K562 (cell line): ENCODE measurements at regions not wholly inside any gene's neighbourhood (a gene's known extent, or its start where the extent isn't known, plus 50 kb on each side); places are given as distances from the start of the nearest gene placed in this dataset.

ENCODE experiments used
- ATAC-seq: fragments of 200-7000 bp; cut with Tn5 transposase; 3 replicates; pipeline ENCODE4 v1.9.1; 2020; ENCODE audit warnings: moderate library complexity
- BruUV-seq: library from RNA; stranded (reverse); fragments of 400-500 nt; replicated peaks from 2 replicates; lab custom pipeline; 2021; lab: Mats Ljungman, UMichigan
- CTCF ChIA-PET: fragments of 300-600 bp; formaldehyde crosslinking; extraction: SDS; loops from one replicate; lab custom pipeline; 2021; ENCODE audit warnings: low intra/inter-chr PET ratio; lab: Yijun Ruan, JAX
- POLR2A ChIA-PET: fragments of 300-600, 350-650 bp; sonication (Branson Sonifier 250); formaldehyde crosslinking; extraction: SDS; loops from one replicate; lab custom pipeline; 2021; ENCODE audit warnings: antibody characterized with exemption, inconsistent platforms; lab: Yijun Ruan, JAX
- DNase-seq, 4 experiments: peaks; one replicate each; pipeline versions ENCODE4 v3.0.0 to v3.0.0-alpha.2; 2011 to 2018; ENCODE audit warnings: low spot score in 3 of 4, mixed read lengths in 3 of 4; ENCODE audit errors: extremely low read depth in 1 of 4
- FAIRE-seq: peaks from 2 replicates; lab custom pipeline; 2011; peaks lifted over from hg19 to GRCh38; lab: Jason Lieb, UNC
- H2AFZ ChIP-seq: 2 replicates; pipeline ENCODE4 v1.6.0; 2011; ENCODE audit warnings: low read depth, low read length, control low read depth, inconsistent platforms
- H3K27ac ChIP-seq: fragments of 200-600 bp; 3 replicates; pipeline ENCODE4 v1.8.0; 2011; ENCODE audit warnings: low read depth, mild to moderate bottlenecking, control low read depth, inconsistent platforms, low read length, moderate library complexity, mixed read lengths; ENCODE audit errors: extremely low read depth
- H3K27me3 ChIP-seq, 2 experiments: fragments of 300-600 bp in 1 of 2; 2 replicates in 1 of 2; 3 replicates in 1 of 2; pipeline versions ENCODE4 v1.6.0 to v1.8.0; 2011; ENCODE audit warnings: inconsistent platforms in 2 of 2, low read length in 2 of 2, mild to moderate bottlenecking in 1 of 2, mixed read lengths in 1 of 2, moderate library complexity in 1 of 2; ENCODE audit not compliant: control insufficient read depth in 2 of 2, insufficient read depth in 2 of 2
- H3K36me3 ChIP-seq: fragments of 300-600 bp; 3 replicates; pipeline ENCODE4 v1.8.0; 2011; ENCODE audit warnings: mild to moderate bottlenecking, low read length, inconsistent platforms; ENCODE audit not compliant: control insufficient read depth, insufficient read depth
- H3K4me1 ChIP-seq, 2 experiments: fragments of 200-600 bp in 1 of 2; replicated peaks in 1 of 2; 2 replicates in 1 of 2; 3 replicates in 1 of 2; pipeline versions ENCODE4 v1.5.1 to v1.8.0; 2011; ENCODE audit warnings: inconsistent platforms in 2 of 2, low read length in 2 of 2, mild to moderate bottlenecking in 1 of 2, mixed read lengths in 1 of 2, moderate library complexity in 1 of 2; ENCODE audit not compliant: control insufficient read depth in 2 of 2, insufficient read depth in 2 of 2
- H3K4me2 ChIP-seq: 2 replicates; pipeline ENCODE4 v1.6.1; 2011; ENCODE audit warnings: low read length, control low read depth, inconsistent platforms, mixed read lengths; ENCODE audit not compliant: insufficient read depth
- H3K4me3 ChIP-seq: fragments of 200-600 bp; sonication (generic), shearing (Covaris generic); 2 replicates; pipeline ENCODE4 v1.5.1; 2016; ENCODE audit warnings: control low read depth, inconsistent platforms
- H3K79me2 ChIP-seq: fragments of 200-600 bp; 3 replicates; pipeline ENCODE4 v1.8.0; 2011; ENCODE audit warnings: low read length, inconsistent platforms; ENCODE audit not compliant: control insufficient read depth, insufficient read depth
- H3K9ac ChIP-seq, 2 experiments: 2 replicates each; pipeline versions ENCODE4 v1.6.0 to v1.6.1; 2011; ENCODE audit warnings: low read depth in 2 of 2, low read length in 2 of 2, control low read depth in 1 of 2, inconsistent platforms in 1 of 2, mild to moderate bottlenecking in 1 of 2, mixed read lengths in 1 of 2; ENCODE audit not compliant: insufficient read depth in 1 of 2
- H3K9me1 ChIP-seq: one replicate; pipeline ENCODE4 v1.6.0; 2011; ENCODE audit warnings: inconsistent platforms, mild to moderate bottlenecking, low read length, moderate library complexity; ENCODE audit not compliant: control insufficient read depth, insufficient read depth
- H3K9me3 ChIP-seq: replicated peaks from 2 replicates; pipeline ENCODE4 v1.5.1; 2011; ENCODE audit warnings: low read depth, low read length, inconsistent platforms; ENCODE audit not compliant: control insufficient read depth, insufficient read depth
- H4K20me1 ChIP-seq: replicated peaks from 2 replicates; pipeline ENCODE4 v1.6.1; 2011; ENCODE audit warnings: low read length, inconsistent platforms, mixed read lengths; ENCODE audit not compliant: control insufficient read depth, insufficient read depth
- CBFB ChIP-seq: sonication (generic); formaldehyde crosslinking; IDR thresholded peaks from 2 replicates; pipeline ENCODE4 v1.4.0; 2020; ENCODE audit warnings: mild to moderate bottlenecking, missing genetic modification reagents
- FIP1L1 ChIP-seq: fragments of 200-400 bp; formaldehyde crosslinking; IDR thresholded peaks from 2 replicates; pipeline ENCODE4 v1.6.1; 2018; ENCODE audit warnings: mild to moderate bottlenecking, low read depth, low read length; ENCODE audit not compliant: poor library complexity, severe bottlenecking
- ID3 ChIP-seq, 2 experiments: fragments of 250-450 bp in 1 of 2; fragments of 450-650 bp in 1 of 2; sonication (Bioruptor Pico) in 1 of 2; IDR thresholded peaks; 2 replicates each; pipeline versions ENCODE4 v1.6.1 to v1.8.0; 2016 to 2021; ENCODE audit warnings: mild to moderate bottlenecking in 2 of 2, moderate library complexity in 2 of 2, missing compliant biosample characterization in 1 of 2, missing genetic modification characterization in 1 of 2
- KLF6 ChIP-seq: fragments of 250-450 bp; sonication (Bioruptor Pico); IDR thresholded peaks from 2 replicates; pipeline ENCODE4 v1.4.0; 2020; ENCODE audit warnings: mild to moderate bottlenecking, moderate library complexity, borderline replicate concordance
- TEAD4 ChIP-seq, 2 experiments: sonication (generic) in 1 of 2; formaldehyde crosslinking in 1 of 2; IDR thresholded peaks; 2 replicates each; pipeline versions ENCODE4 v1.6.1 to v1.8.0; 2012 to 2022; ENCODE audit warnings: borderline replicate concordance in 1 of 2, inconsistent platforms in 1 of 2, low read length in 1 of 2, mild to moderate bottlenecking in 1 of 2, missing genetic modification reagents in 1 of 2
- TSC22D4 ChIP-seq: fragments of 450-650 bp; IDR thresholded peaks from 2 replicates; pipeline ENCODE4 v1.6.1; 2016; ENCODE audit warnings: missing genetic modification characterization, missing biosample characterization, control low read depth
- ZNF175 ChIP-seq: fragments of 200-800 bp; sonication (Bioruptor generic); IDR thresholded peaks from 2 replicates; pipeline ENCODE4 v1.6.1; 2016; ENCODE audit warnings: low read depth, mild to moderate bottlenecking, missing genetic modification characterization, missing compliant biosample characterization
- ZNF444 ChIP-seq: fragments of 250-450 bp; sonication (Bioruptor Pico); IDR thresholded peaks from 2 replicates; pipeline ENCODE4 v1.4.0; 2020; ENCODE audit warnings: mild to moderate bottlenecking, moderate library complexity
- in situ Hi-C: fragments of 300-500 bp; cut with MboI; formaldehyde crosslinking; loops from 4 replicates; pipeline ENCODE4 v1.15.0; 2018; ENCODE audit warnings: inconsistent platforms, mixed read lengths
- intact Hi-C: fragments of 100-400 bp; cut with micrococcal nuclease; formaldehyde crosslinking; loops from 2 replicates; pipeline ENCODE4 v1.14.2; 2022
- TF ChIP-seq, protein P1 (sequence below): fragments of 450-650 bp; IDR thresholded peaks from 2 replicates; pipeline ENCODE4 v1.6.1; 2017; ENCODE audit warnings: antibody characterized with exemption, mild to moderate bottlenecking
- TF ChIP-seq, protein P2 (sequence below): sonication (generic); formaldehyde crosslinking; IDR thresholded peaks from 2 replicates; pipeline ENCODE4 v1.8.0; 2022; ENCODE audit warnings: mild to moderate bottlenecking, missing genetic modification reagents
- TF ChIP-seq, protein P3 (sequence below): fragments of 250-450 bp; sonication (Bioruptor Pico); IDR thresholded peaks from 2 replicates; pipeline ENCODE4 v1.4.0; 2020; ENCODE audit warnings: mild to moderate bottlenecking, moderate library complexity, borderline replicate concordance

- TF ChIP-seq ZNF444 (CRISPR knock-in tag) (no peak), FIP1L1 (no peak)
- TF ChIP-seq, protein P1, sequence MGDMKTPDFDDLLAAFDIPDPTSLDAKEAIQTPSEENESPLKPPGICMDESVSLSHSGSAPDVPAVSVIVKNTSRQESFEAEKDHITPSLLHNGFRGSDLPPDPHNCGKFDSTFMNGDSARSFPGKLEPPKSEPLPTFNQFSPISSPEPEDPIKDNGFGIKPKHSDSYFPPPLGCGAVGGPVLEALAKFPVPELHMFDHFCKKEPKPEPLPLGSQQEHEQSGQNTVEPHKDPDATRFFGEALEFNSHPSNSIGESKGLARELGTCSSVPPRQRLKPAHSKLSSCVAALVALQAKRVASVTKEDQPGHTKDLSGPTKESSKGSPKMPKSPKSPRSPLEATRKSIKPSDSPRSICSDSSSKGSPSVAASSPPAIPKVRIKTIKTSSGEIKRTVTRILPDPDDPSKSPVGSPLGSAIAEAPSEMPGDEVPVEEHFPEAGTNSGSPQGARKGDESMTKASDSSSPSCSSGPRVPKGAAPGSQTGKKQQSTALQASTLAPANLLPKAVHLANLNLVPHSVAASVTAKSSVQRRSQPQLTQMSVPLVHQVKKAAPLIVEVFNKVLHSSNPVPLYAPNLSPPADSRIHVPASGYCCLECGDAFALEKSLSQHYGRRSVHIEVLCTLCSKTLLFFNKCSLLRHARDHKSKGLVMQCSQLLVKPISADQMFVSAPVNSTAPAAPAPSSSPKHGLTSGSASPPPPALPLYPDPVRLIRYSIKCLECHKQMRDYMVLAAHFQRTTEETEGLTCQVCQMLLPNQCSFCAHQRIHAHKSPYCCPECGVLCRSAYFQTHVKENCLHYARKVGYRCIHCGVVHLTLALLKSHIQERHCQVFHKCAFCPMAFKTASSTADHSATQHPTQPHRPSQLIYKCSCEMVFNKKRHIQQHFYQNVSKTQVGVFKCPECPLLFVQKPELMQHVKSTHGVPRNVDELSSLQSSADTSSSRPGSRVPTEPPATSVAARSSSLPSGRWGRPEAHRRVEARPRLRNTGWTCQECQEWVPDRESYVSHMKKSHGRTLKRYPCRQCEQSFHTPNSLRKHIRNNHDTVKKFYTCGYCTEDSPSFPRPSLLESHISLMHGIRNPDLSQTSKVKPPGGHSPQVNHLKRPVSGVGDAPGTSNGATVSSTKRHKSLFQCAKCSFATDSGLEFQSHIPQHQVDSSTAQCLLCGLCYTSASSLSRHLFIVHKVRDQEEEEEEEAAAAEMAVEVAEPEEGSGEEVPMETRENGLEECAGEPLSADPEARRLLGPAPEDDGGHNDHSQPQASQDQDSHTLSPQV = no peak
- TF ChIP-seq, protein P2, sequence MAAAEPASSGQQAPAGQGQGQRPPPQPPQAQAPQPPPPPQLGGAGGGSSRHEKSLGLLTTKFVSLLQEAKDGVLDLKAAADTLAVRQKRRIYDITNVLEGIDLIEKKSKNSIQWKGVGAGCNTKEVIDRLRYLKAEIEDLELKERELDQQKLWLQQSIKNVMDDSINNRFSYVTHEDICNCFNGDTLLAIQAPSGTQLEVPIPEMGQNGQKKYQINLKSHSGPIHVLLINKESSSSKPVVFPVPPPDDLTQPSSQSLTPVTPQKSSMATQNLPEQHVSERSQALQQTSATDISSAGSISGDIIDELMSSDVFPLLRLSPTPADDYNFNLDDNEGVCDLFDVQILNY (CRISPR knock-in tag) = no peak
Measured at GRCh38 chr5:158265931-158266700, 407.2 kb upstream of the CLINT1 start (continued).

DNA sequence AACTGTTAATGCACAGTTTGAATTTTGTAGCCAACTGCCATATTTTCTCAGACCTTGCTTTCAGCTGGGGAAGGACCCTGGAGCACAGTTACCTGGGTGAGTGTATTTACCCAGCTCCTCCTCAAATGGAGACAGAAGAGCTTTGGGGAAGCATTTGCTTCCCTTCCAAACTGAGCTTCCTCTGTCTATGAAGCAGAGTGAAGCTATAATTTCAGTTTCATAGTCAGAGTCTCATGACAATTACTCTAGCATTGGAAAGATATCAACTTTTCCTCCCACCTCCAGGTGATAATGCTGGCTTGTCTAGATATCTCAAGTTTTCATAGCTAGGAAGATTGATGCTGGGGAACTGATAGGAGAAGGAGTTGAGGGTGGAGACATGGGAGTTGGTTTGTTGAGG is 406.4 kb upstream of the CLINT1 start:
- no peak for DNase-seq
- Histone ChIP-seq H3K4me3 (no peak overlapping the region), H3K9me3 (no peaks in the 10 kb centered on the region), H2AFZ (no peak overlapping the region), H3K9me1 (no peaks in the 10 kb centered on the region), H3K9ac (no peak overlapping the region), H3K4me2 (no peak overlapping the region), H3K36me3 (no peaks in the 10 kb centered on the region), H3K79me2 (no peaks in the 10 kb centered on the region), H3K27me3 (no peaks in the 10 kb centered on the region), H3K27ac (no peak overlapping the region), H4K20me1 (no peaks in the 10 kb centered on the region), H3K4me1 (no peaks in the 10 kb centered on the region)
- ChIA-PET POLR2A (no interaction called here), CTCF (no interaction called here)
- FAIRE-seq = no peak
- no peak for ATAC-seq
- in situ Hi-C loops (no loop called here), intact Hi-C loops (no loop called here)
- no TSS peak for BruUV-seq
- TF ChIP-seq ZNF175 (CRISPR knock-in tag) = no peak
- TF ChIP-seq TSC22D4 (tag) = no peak
- no peak for TF ChIP-seq KLF6 (CRISPR knock-in tag)
- no peak for TF ChIP-seq TEAD4 (IDR thresholded peaks at IDR 0.05; ENCODE audit: low read length)
- no peak for TF ChIP-seq TEAD4 (CRISPR knock-in tag; IDR thresholded peaks at IDR 0.05; ENCODE audit: borderline replicate concordance)
- TF ChIP-seq, protein P3, sequence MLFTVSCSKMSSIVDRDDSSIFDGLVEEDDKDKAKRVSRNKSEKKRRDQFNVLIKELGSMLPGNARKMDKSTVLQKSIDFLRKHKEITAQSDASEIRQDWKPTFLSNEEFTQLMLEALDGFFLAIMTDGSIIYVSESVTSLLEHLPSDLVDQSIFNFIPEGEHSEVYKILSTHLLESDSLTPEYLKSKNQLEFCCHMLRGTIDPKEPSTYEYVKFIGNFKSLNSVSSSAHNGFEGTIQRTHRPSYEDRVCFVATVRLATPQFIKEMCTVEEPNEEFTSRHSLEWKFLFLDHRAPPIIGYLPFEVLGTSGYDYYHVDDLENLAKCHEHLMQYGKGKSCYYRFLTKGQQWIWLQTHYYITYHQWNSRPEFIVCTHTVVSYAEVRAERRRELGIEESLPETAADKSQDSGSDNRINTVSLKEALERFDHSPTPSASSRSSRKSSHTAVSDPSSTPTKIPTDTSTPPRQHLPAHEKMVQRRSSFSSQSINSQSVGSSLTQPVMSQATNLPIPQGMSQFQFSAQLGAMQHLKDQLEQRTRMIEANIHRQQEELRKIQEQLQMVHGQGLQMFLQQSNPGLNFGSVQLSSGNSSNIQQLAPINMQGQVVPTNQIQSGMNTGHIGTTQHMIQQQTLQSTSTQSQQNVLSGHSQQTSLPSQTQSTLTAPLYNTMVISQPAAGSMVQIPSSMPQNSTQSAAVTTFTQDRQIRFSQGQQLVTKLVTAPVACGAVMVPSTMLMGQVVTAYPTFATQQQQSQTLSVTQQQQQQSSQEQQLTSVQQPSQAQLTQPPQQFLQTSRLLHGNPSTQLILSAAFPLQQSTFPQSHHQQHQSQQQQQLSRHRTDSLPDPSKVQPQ (CRISPR knock-in tag) = no peak
- no peak for TF ChIP-seq ID3 (CRISPR knock-in tag; IDR thresholded peaks at IDR 0.05)
- TF ChIP-seq ID3 (tag; IDR thresholded peaks at IDR 0.05) = no peak
- TF ChIP-seq CBFB (CRISPR knock-in tag) = no peak
